Coronary artery (tissue), 2 donors: ENCODE measurements at regions not wholly inside any gene's neighbourhood (a gene's known extent, or its start where the extent isn't known, plus 50 kb on each side); places are given as distances from the start of the nearest gene placed in this dataset.
"Not testable (repeated sequence)": the region's sequence is repeated elsewhere in the genome, so short reads cannot be mapped to it uniquely, and the experiment has no call there.

ENCODE experiments used
- DNase-seq: peaks from one replicate; pipeline ENCODE4 v3.0.0-alpha.2; 2017; ENCODE audit warnings: low spot score
- H3K27ac ChIP-seq, 2 donors: fragments of 200-600 bp; sonication (generic); one replicate each; pipeline ENCODE4 v1.5.1; 2016 to 2019
- H3K4me3 ChIP-seq: fragments of 200-600 bp; sonication (generic); 2 replicates; pipeline ENCODE4 v1.5.1; 2016; ENCODE audit warnings: mild to moderate bottlenecking, moderate library complexity
- TF ChIP-seq, protein P1 (sequence below): fragments of 200-600 bp; sonication (generic); IDR thresholded peaks from one replicate; pipeline ENCODE4 v1.5.1; 2019; ENCODE audit warnings: antibody characterized with exemption

- TF ChIP-seq, protein P1, sequence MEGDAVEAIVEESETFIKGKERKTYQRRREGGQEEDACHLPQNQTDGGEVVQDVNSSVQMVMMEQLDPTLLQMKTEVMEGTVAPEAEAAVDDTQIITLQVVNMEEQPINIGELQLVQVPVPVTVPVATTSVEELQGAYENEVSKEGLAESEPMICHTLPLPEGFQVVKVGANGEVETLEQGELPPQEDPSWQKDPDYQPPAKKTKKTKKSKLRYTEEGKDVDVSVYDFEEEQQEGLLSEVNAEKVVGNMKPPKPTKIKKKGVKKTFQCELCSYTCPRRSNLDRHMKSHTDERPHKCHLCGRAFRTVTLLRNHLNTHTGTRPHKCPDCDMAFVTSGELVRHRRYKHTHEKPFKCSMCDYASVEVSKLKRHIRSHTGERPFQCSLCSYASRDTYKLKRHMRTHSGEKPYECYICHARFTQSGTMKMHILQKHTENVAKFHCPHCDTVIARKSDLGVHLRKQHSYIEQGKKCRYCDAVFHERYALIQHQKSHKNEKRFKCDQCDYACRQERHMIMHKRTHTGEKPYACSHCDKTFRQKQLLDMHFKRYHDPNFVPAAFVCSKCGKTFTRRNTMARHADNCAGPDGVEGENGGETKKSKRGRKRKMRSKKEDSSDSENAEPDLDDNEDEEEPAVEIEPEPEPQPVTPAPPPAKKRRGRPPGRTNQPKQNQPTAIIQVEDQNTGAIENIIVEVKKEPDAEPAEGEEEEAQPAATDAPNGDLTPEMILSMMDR, result no peak
- peak overlapping the region in 1 of 2 donors; percentile 67 for H3K27ac ChIP-seq
- no peak for DNase-seq
- H3K4me3 ChIP-seq, result no peak overlapping the region
These were observed 95.3 kb upstream of the SNX9 start for GRCh38 chr6:157727629-157728182.

- Histone ChIP-seq H3K4me3 (no peak overlapping the region), H3K27ac (peak overlapping the region in 1 of 2 donors; percentile 67)
- TF ChIP-seq, protein P1, result no peak
- DNase-seq, result no peak
These were observed 94.7 kb upstream of the SNX9 start for GRCh38 chr6:157728183-157728881.

DNA sequence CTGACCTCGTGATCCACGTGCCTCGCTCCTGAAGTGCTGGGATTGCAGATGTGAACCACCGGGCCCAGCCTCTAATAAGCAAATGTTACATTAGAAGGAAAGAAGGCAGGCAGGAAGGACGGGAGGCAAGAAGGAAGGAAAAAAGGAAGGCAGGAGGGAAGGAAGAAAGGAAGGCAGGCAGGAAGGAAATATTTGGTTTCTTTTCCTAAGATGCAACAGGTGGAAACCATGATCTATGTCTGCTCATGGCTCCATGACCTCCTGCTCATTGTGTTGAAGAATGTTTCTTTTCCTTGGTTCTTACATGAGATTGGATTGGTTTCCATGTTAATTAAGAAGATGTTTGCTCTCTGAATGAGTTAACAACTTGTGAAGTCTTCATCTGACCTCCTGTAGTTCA is 91.8 kb upstream of the SNX9 start:
- no peak for DNase-seq
- TF ChIP-seq, protein P1, result no peak
- no peak overlapping the region for H3K27ac ChIP-seq
- H3K4me3 ChIP-seq, result no peak overlapping the region

DNA sequence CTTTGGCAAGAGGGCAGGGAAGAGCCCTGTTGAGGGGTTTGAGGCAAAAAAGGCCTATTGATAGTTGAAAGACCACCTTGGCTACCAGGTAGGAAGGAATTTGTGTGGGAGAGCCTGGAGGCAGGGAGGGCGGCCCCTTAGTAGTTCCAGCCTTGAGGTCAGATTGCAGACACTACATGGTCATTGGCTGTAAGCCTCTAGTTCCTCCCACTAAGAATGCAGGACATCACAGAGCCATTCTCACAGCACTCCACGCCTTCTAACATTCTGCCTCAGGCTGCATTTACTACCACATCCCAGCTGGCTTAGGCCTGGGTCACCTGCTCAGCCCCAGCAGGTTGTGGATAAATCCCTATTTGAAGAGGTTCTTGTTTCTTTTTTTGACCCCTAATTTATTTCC is 91.0 kb upstream of the SNX9 start:
- no peak for DNase-seq
- Histone ChIP-seq H3K4me3 (no peak overlapping the region), H3K27ac (no peak overlapping the region)
- TF ChIP-seq, protein P1, result no peak

DNA sequence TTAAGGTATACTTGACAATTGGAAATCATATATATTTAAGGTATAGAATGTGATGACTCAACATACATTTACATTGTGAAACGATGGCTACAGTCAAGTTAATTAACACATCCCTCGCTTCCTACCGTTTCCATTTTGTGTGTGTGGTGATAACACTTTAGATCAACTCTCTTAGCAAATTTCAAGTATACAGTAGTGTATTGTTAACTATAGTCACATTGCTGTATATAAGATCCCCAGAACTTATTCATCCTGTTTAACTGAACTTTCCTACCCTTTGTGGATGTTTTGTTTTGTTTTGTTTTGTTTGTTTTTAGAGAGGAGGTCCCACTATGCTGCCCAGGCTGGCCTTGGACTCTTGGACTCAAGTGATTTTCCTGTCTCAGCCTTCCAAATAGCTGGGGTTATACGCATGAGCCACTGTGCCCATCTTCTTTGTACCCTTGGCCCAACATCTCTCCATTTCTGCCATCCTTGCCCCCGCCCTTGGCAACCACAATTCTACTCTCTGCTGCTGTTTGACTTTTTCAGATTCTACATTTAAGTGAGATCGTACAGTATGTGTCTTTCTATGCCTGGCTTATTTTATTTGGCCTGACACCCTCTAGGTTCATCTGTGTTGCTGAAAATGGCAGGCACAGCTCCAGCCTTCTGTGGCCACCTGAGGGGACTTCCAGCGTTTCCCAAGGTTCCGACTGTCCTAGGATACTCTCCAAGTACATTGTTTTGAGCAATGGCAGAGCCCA is 90.5 kb upstream of the SNX9 start:
- no peak overlapping the region for H3K27ac ChIP-seq
- H3K4me3 ChIP-seq, result no peak overlapping the region
- TF ChIP-seq, protein P1, result no peak
- no peak for DNase-seq

DNA sequence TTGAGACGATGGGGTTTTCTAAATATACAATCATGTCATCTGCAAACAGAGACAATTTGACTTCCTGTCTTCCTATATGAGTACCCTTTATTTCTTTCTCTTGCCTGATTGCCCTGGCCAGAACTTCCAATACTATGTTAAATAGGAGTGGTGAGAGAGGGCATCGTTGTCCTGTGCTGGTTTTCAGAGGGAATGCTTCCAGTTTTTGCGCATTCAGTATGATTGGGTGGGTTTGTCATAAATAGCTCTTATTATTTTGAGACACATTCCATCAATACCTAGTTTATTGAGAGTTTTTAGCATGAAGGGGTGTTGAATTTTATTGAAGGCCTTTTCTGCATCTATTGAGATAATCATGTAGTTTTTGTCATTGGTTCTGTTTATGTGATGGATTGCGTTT is 86.5 kb upstream of the SNX9 start:
- H3K27ac ChIP-seq, DNase-seq, H3K4me3 ChIP-seq: not testable (repeated sequence)

GRCh38 chr6:157741321-157741947 is 81.6 kb upstream of the SNX9 start:
- DNase-seq, result no peak
- TF ChIP-seq, protein P1, result no peak
- H3K4me3 ChIP-seq, result no peak overlapping the region
- peak overlapping the region in 1 of 2 donors; percentile 68 for H3K27ac ChIP-seq
